ENCODE measurements at regions not wholly inside any gene's neighbourhood (a gene's known extent, or its start where the extent isn't known, plus 50 kb on each side); places are given as distances from the start of the nearest gene placed in this dataset.

DNA sequence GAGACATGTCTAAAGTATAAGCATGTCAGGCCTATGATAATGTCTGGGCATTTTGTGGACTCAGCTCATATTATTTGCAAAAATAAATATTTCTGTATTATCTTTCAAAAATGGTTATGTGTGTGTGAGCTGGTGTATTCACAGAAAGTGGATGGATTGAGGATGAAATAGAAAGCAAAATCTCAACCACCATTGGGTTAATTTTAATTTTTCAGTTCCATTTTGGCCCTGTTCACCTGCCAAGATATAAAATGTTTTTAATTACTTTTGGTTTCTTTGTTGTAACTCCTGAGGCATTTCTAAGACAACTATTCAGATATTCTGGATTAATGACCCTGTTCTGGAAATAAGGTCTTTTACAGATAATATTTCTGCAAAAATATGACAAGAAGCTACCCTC lies 232.7 kb upstream of the PPFIA2 start:
- TF ChIP-seq CTCF (conservative IDR thresholded peaks at IDR 0.05; ENCODE audit: low read depth, low read length) = no peak
- TF ChIP-seq EZH2 (IDR thresholded peaks at IDR 0.05; ENCODE audit: borderline replicate concordance, low read depth, low read length, poor library complexity, severe bottlenecking) = no peak

All from A673 (cell line).